ENCODE measurements at regions not wholly inside any gene's neighbourhood (a gene's known extent, or its start where the extent isn't known, plus 50 kb on each side); places are given as distances from the start of the nearest gene placed in this dataset.
"Not testable (repeated sequence)": the region's sequence is repeated elsewhere in the genome, so short reads cannot be mapped to it uniquely, and the experiment has no call there.

DNA sequence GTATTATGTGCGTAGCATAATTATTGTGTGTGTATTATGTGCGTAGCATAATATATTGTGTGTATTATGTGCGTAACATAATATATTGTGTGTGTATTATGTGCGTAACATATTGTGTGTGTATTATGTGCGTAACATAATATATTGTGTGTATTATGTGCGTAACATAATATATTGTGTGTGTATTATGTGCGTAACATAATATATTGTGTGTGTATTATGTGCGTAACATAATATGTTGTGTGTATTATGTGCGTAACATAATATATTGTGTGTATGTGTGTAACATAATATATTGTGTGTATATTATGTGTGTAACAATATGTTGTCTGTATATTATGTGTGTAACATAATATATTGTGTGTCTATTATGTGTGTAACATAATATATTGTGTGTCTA lies 50.1 kb upstream of the ATP5PO start:
- H3K27ac Mint-ChIP-seq; H3K9me3 Mint-ChIP-seq; H3K4me3 Mint-ChIP-seq (ENCODE audit: low read depth); intact Hi-C loops (cut with micrococcal nuclease); DNase-seq (ENCODE audit: low spot score); H3K27me3 Mint-ChIP-seq (ENCODE audit: low read depth): not testable (repeated sequence)
- peaks cover 60% of the 10 kb centered on the region for H3K36me3 Mint-ChIP-seq (ENCODE audit: low read depth)
- peaks cover 14% of the 10 kb centered on the region for H3K4me1 Mint-ChIP-seq (ENCODE audit: low read depth)

Measured in activated T-helper 2 cell treated with anti-CD3 and anti-CD28 coated beads, Interferon-gamma antibody, Interleukin-2, Interleukin-4, amounts not matched to agents 10 μg/mL and 5 μg/mL and 100 μg/mL, durations not matched to agents 14 hours and 24 hours and 36 hours (primary cell).